Skeletal muscle tissue (tissue), 3 donors: ENCODE measurements at regions not wholly inside any gene's neighbourhood (a gene's known extent, or its start where the extent isn't known, plus 50 kb on each side); places are given as distances from the start of the nearest gene placed in this dataset.

ENCODE experiments used
- H3K27ac ChIP-seq: one replicate; pipeline ENCODE4 v1.7.0; 2013; ENCODE audit warnings: mild to moderate bottlenecking, low read depth, low read length, inconsistent platforms
- H3K27me3 ChIP-seq, 3 donors: one replicate each; pipeline ENCODE4 v1.7.0; 2013; ENCODE audit warnings: low read length in 3 of 3; ENCODE audit not compliant: control insufficient read depth in 3 of 3, insufficient read depth in 3 of 3
- H3K36me3 ChIP-seq, 3 donors: one replicate each; pipeline ENCODE4 v1.7.0; 2013; ENCODE audit warnings: low read length in 3 of 3; ENCODE audit not compliant: control insufficient read depth in 3 of 3, insufficient read depth in 3 of 3
- H3K4me1 ChIP-seq, 3 donors: one replicate each; pipeline ENCODE4 v1.7.0; 2013; ENCODE audit warnings: low read length in 3 of 3, mild to moderate bottlenecking in 3 of 3; ENCODE audit not compliant: control insufficient read depth in 3 of 3, insufficient read depth in 3 of 3
- H3K4me3 ChIP-seq, 3 donors: one replicate each; pipeline ENCODE4 v1.7.0; 2013; ENCODE audit warnings: low read length in 3 of 3
- H3K9ac ChIP-seq, 3 donors: one replicate each; pipeline ENCODE4 v1.7.0; 2013; ENCODE audit warnings: low read length in 3 of 3, mild to moderate bottlenecking in 3 of 3, moderate library complexity in 2 of 3, low read depth in 1 of 3
- H3K9me3 ChIP-seq, 3 donors: one replicate each; pipeline ENCODE4 v1.7.0; 2013; ENCODE audit warnings: low read length in 3 of 3; ENCODE audit not compliant: control insufficient read depth in 3 of 3
- donor health status: Osteomylitis.

GRCh38 chr10:28118985-28119628, 120.2 kb upstream of the ODAD2 start:
- no peaks in the 10 kb centered on the region for H3K27me3 ChIP-seq
- no peaks in the 10 kb centered on the region for H3K9me3 ChIP-seq
- H3K4me1 ChIP-seq, result peaks cover 3 to 5% (median 5%) of the 10 kb centered on the region in 3 donors

GRCh38 chr10:28113202-28113601, 114.3 kb upstream of the ODAD2 start:
- H3K27ac ChIP-seq, result no peak overlapping the region
- H3K9ac ChIP-seq, result no peak overlapping the region
- no peak overlapping the region for H3K4me3 ChIP-seq
- no peaks in the 10 kb centered on the region for H3K9me3 ChIP-seq
- H3K4me1 ChIP-seq, result no peaks in the 10 kb centered on the region
- no peaks in the 10 kb centered on the region for H3K36me3 ChIP-seq
- no peaks in the 10 kb centered on the region for H3K27me3 ChIP-seq

More at GRCh38 chr10:28118985-28119628, 120.2 kb upstream of the ODAD2 start:
- H3K27ac ChIP-seq, result no peak overlapping the region
- H3K9ac ChIP-seq, result no peak overlapping the region
- H3K4me3 ChIP-seq, result no peak overlapping the region
- no peaks in the 10 kb centered on the region for H3K36me3 ChIP-seq

- peaks cover 0 to 2% (median 0%) of the 10 kb centered on the region in 3 donors for H3K36me3 ChIP-seq
- no peaks in the 10 kb centered on the region for H3K9me3 ChIP-seq
- no peak overlapping the region for H3K27ac ChIP-seq
- no peaks in the 10 kb centered on the region for H3K4me1 ChIP-seq
- H3K4me3 ChIP-seq, result no peak overlapping the region
- no peak overlapping the region for H3K9ac ChIP-seq
- no peaks in the 10 kb centered on the region for H3K27me3 ChIP-seq
These were observed 112.8 kb upstream of the ODAD2 start for GRCh38 chr10:28111712-28112111.

- Histone ChIP-seq H3K27me3 (no peaks in the 10 kb centered on the region), H3K27ac (no peak overlapping the region), H3K4me3 (no peak overlapping the region), H3K9me3 (no peaks in the 10 kb centered on the region), H3K9ac (no peak overlapping the region), H3K4me1 (no peaks in the 10 kb centered on the region), H3K36me3 (peaks cover 0 to 2% (median 0%) of the 10 kb centered on the region in 3 donors)
These were observed 106.7 kb upstream of the ODAD2 start for GRCh38 chr10:28105561-28105960.

- no peak overlapping the region for H3K27ac ChIP-seq
- H3K9me3 ChIP-seq, result no peaks in the 10 kb centered on the region
- H3K9ac ChIP-seq, result no peak overlapping the region
- no peaks in the 10 kb centered on the region for H3K4me1 ChIP-seq
- no peaks in the 10 kb centered on the region for H3K36me3 ChIP-seq
- H3K4me3 ChIP-seq, result no peak overlapping the region
- H3K27me3 ChIP-seq, result no peaks in the 10 kb centered on the region
These were observed 98.8 kb upstream of the ODAD2 start for GRCh38 chr10:28097633-28098032.

GRCh38 chr10:28095791-28096378, 97.0 kb upstream of the ODAD2 start:
- H3K27me3 ChIP-seq, result no peaks in the 10 kb centered on the region
- H3K9me3 ChIP-seq, result no peaks in the 10 kb centered on the region
- H3K36me3 ChIP-seq, result no peaks in the 10 kb centered on the region
- H3K4me1 ChIP-seq, result no peaks in the 10 kb centered on the region
- no peak overlapping the region for H3K9ac ChIP-seq
- no peak overlapping the region for H3K4me3 ChIP-seq
- H3K27ac ChIP-seq, result no peak overlapping the region

GRCh38 chr10:28094121-28094520, 95.2 kb upstream of the ODAD2 start:
- H3K36me3 ChIP-seq, result peaks cover 0 to 3% (median 0%) of the 10 kb centered on the region in 3 donors
- no peak overlapping the region for H3K9ac ChIP-seq
- H3K27me3 ChIP-seq, result no peaks in the 10 kb centered on the region
- H3K4me1 ChIP-seq, result no peaks in the 10 kb centered on the region
- H3K27ac ChIP-seq, result no peak overlapping the region
- no peak overlapping the region for H3K4me3 ChIP-seq
- H3K9me3 ChIP-seq, result no peaks in the 10 kb centered on the region

- H3K36me3 ChIP-seq, result peaks cover 0 to 12% (median 0%) of the 10 kb centered on the region in 3 donors
- H3K27me3 ChIP-seq, result no peaks in the 10 kb centered on the region
- H3K9ac ChIP-seq, result no peak overlapping the region
- H3K4me3 ChIP-seq, result no peak overlapping the region
- H3K9me3 ChIP-seq, result no peaks in the 10 kb centered on the region
- H3K27ac ChIP-seq, result no peak overlapping the region
- H3K4me1 ChIP-seq, result no peaks in the 10 kb centered on the region
These were observed 93.0 kb upstream of the ODAD2 start for GRCh38 chr10:28091913-28092312.

- Histone ChIP-seq H3K9me3 (no peaks in the 10 kb centered on the region), H3K9ac (no peak overlapping the region), H3K27ac (no peak overlapping the region), H3K27me3 (no peaks in the 10 kb centered on the region), H3K36me3 (peaks cover 0 to 12% (median 3%) of the 10 kb centered on the region in 3 donors), H3K4me1 (no peaks in the 10 kb centered on the region), H3K4me3 (no peak overlapping the region)
These were observed 91.6 kb upstream of the ODAD2 start for GRCh38 chr10:28090506-28090905.

GRCh38 chr10:28089467-28089866, 90.6 kb upstream of the ODAD2 start:
- Histone ChIP-seq H3K9ac (no peak overlapping the region), H3K9me3 (no peaks in the 10 kb centered on the region), H3K27me3 (no peaks in the 10 kb centered on the region), H3K4me1 (no peaks in the 10 kb centered on the region), H3K27ac (no peak overlapping the region), H3K4me3 (no peak overlapping the region), H3K36me3 (peaks cover 0 to 12% (median 3%) of the 10 kb centered on the region in 3 donors)
